ENCODE measurements at regions not wholly inside any gene's neighbourhood (a gene's known extent, or its start where the extent isn't known, plus 50 kb on each side); places are given as distances from the start of the nearest gene placed in this dataset.

DNA sequence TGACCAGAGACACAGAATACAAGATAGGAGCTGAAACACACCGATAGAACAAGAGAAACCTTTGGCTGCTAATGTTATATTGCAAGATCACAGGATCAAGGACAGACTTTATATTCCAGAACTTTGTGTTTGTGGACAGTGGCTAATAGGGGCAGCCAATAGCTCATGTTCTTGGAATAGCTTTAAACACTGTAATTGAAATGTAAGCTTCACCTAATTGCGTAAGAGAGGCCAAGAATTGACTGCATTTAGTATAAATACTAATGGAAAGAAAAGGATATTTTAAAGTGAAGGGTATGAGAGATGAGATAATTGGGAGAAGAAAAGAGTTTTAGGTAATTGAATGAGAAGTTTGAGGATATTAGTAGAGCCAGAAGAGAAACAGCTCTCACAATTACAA, 758.8 kb downstream of the CDH11 start:
- no peaks in the 10 kb centered on the region for H3K36me3 ChIP-seq
- no peak for TF ChIP-seq CTCF (IDR thresholded peaks at IDR 0.05)
- H3K4me3 ChIP-seq = no peak overlapping the region
- no peaks in the 10 kb centered on the region for H3K4me1 ChIP-seq
- DNase-seq (ENCODE audit: low spot score in 2 of 2) = no peak
- no peaks in the 10 kb centered on the region for H3K27me3 ChIP-seq
- H3K9me3 ChIP-seq = no peaks in the 10 kb centered on the region
- intact Hi-C loops (cut with DNase I) = no loop called here
- no peak overlapping the region for H3K27ac ChIP-seq

- H3K36me3 ChIP-seq = no peaks in the 10 kb centered on the region
- no peaks in the 10 kb centered on the region for H3K9me3 ChIP-seq
- H3K4me1 ChIP-seq = no peaks in the 10 kb centered on the region
- intact Hi-C loops (cut with DNase I) = no loop called here
- TF ChIP-seq CTCF (IDR thresholded peaks at IDR 0.05) = no peak
- no peak overlapping the region for H3K4me3 ChIP-seq
- no peak for DNase-seq (ENCODE audit: low spot score in 2 of 2)
- no peaks in the 10 kb centered on the region for H3K27me3 ChIP-seq
- no peak overlapping the region for H3K27ac ChIP-seq
Observed at GRCh38 chr16:64362193-64362592, 759.7 kb downstream of the CDH11 start.

DNA sequence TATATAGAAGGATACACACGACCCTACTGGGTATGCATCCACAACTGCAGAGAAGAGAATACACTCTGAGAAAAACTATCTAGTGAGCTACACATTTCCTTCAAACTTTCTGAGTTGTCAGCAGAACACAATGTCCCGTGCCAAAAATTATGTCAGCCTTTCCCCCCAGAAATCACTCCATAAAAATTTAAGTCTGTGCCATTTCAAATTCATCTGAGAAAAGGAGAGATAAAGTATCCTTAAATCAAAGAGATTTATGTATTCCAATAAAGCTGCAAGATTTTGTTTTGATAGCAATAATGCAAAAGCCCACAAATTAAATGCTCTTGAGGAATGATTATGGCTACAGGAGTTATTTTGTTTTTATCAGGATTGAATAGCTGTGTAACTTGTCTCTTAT, 760.1 kb downstream of the CDH11 start:
- H3K36me3 ChIP-seq = no peaks in the 10 kb centered on the region

DNA sequence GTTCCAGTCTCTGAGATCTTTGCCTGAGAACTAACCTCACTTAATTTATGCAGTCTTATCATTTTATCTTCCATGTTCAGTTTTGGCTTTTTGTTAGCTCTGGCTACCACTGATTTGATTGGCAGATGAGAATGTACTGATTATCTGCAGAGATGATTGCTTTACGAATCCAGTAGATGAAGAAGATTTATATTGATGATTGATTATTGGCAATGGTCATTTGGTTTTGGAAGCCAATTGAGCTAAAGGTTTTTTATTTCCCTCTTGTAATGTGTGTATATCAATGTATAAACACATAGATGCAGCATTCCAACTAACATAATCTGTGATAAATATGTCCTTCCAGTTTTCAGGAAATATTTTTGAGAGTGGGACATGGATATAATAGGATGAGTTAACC, 763.6 kb downstream of the CDH11 start:
- Histone ChIP-seq H3K36me3 (no peaks in the 10 kb centered on the region), H3K9me3 (no peaks in the 10 kb centered on the region), H3K4me1 (no peaks in the 10 kb centered on the region), H3K27ac (no peak overlapping the region), H3K27me3 (no peaks in the 10 kb centered on the region), H3K4me3 (no peak overlapping the region)
- intact Hi-C loops (cut with DNase I) = no loop called here
- no peak for TF ChIP-seq CTCF (IDR thresholded peaks at IDR 0.05)
- no peak for DNase-seq (ENCODE audit: low spot score in 2 of 2)

More for the DNA sequence above, 760.1 kb downstream of the CDH11 start:
- intact Hi-C loops (cut with DNase I) = no loop called here
- H3K27ac ChIP-seq = no peak overlapping the region
- H3K4me1 ChIP-seq = no peaks in the 10 kb centered on the region
- H3K4me3 ChIP-seq = no peak overlapping the region
- no peaks in the 10 kb centered on the region for H3K9me3 ChIP-seq
- DNase-seq (ENCODE audit: low spot score in 2 of 2) = no peak
- no peaks in the 10 kb centered on the region for H3K27me3 ChIP-seq
- TF ChIP-seq CTCF (IDR thresholded peaks at IDR 0.05) = no peak

GRCh38 chr16:64356267-64356666, 765.6 kb downstream of the CDH11 start:
- Histone ChIP-seq H3K9me3 (no peaks in the 10 kb centered on the region), H3K27ac (no peak overlapping the region), H3K4me3 (no peak overlapping the region), H3K27me3 (no peaks in the 10 kb centered on the region), H3K4me1 (no peaks in the 10 kb centered on the region), H3K36me3 (no peaks in the 10 kb centered on the region)
- intact Hi-C loops (cut with DNase I) = no loop called here
- DNase-seq (ENCODE audit: low spot score in 2 of 2) = no peak
- TF ChIP-seq CTCF (IDR thresholded peaks at IDR 0.05) = no peak

DNA sequence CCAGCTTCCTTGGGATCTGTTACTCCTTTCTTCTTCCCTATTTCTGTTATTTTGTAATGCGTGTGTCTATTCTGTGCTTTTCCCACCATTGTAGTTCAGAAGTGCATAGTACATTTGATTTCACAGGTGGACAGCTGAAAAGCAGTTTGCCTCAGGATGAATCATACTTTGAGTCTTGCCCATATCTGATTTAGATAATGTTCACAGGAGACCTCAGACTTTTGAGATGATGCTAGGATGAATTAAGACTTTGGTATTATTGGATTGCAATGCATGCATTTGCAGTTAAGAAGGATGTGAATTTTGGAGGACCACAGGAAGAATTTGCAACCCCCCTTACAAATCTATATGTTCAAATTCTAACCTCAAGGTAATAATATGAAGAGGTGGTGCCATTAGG, 769.6 kb downstream of the CDH11 start:
- H3K27me3 ChIP-seq = no peaks in the 10 kb centered on the region
- no peaks in the 10 kb centered on the region for H3K36me3 ChIP-seq
- no peak for DNase-seq (ENCODE audit: low spot score in 2 of 2)
- intact Hi-C loops (cut with DNase I) = no loop called here
- H3K9me3 ChIP-seq = no peaks in the 10 kb centered on the region
- H3K4me1 ChIP-seq = no peaks in the 10 kb centered on the region
- TF ChIP-seq CTCF (IDR thresholded peaks at IDR 0.05) = no peak
- H3K27ac ChIP-seq = no peak overlapping the region
- H3K4me3 ChIP-seq = no peak overlapping the region

Measured in ascending aorta (tissue), 2 donors.